CD4-positive, CD25-positive, alpha-beta regulatory T cell (primary cell): ENCODE measurements at regions not wholly inside any gene's neighbourhood (a gene's known extent, or its start where the extent isn't known, plus 50 kb on each side); places are given as distances from the start of the nearest gene placed in this dataset.

Source experiments
- ATAC-seq, 2 donors: fragments of 150-1000 bp; cut with Tn5 transposase; one replicate each; pipeline ENCODE4 v1.10.0; 2021; ENCODE audit warnings: low read depth in 2 of 2, moderate number of reproducible peaks in 2 of 2, moderate library complexity in 1 of 2
- DNase-seq, 3 donors: peaks; one replicate each; pipeline versions ENCODE4 v3.0.0 to v3.0.0-alpha.2; 2012 to 2022; ENCODE audit warnings: mixed read lengths in 1 of 3
- H3K27ac ChIP-seq: one replicate; pipeline ENCODE4 v1.7.0; 2013; ENCODE audit warnings: mild to moderate bottlenecking, low read length; ENCODE audit not compliant: insufficient read depth, poor library complexity, severe bottlenecking
- H3K27me3 ChIP-seq: one replicate; pipeline ENCODE4 v1.7.0; 2013; ENCODE audit warnings: low read length; ENCODE audit not compliant: control insufficient read depth, insufficient read depth
- H3K36me3 ChIP-seq: one replicate; pipeline ENCODE4 v1.7.0; 2013; ENCODE audit warnings: mild to moderate bottlenecking, low read length, moderate library complexity; ENCODE audit not compliant: control insufficient read depth, insufficient read depth
- H3K4me1 ChIP-seq: 2 replicates; pipeline ENCODE4 v1.7.0; 2013; ENCODE audit warnings: mild to moderate bottlenecking, low read length; ENCODE audit not compliant: insufficient read depth, control insufficient read depth, poor library complexity, severe bottlenecking
- H3K4me3 ChIP-seq: one replicate; pipeline ENCODE4 v1.7.0; 2013; ENCODE audit warnings: low read depth, mild to moderate bottlenecking, low read length, moderate library complexity
- H3K9me3 ChIP-seq, 2 experiments: 1 replicate in 1 of 2; 2 replicates in 1 of 2; pipeline ENCODE4 v1.7.0; 2013; ENCODE audit warnings: low read length in 2 of 2, mild to moderate bottlenecking in 1 of 2, moderate library complexity in 1 of 2; ENCODE audit not compliant: control insufficient read depth in 2 of 2
- H3K27ac Mint-ChIP-seq, 3 donors: one replicate each; pipeline ENCODE4 v1.8.0; 2020 to 2022; ENCODE audit warnings: mild to moderate bottlenecking in 3 of 3, mixed read lengths in 3 of 3, moderate library complexity in 2 of 3
- H3K27me3 Mint-ChIP-seq: one replicate; pipeline ENCODE4 v1.8.0; 2022; ENCODE audit warnings: mild to moderate bottlenecking, mixed read lengths
- H3K36me3 Mint-ChIP-seq: one replicate; pipeline ENCODE4 v1.8.0; 2020; ENCODE audit warnings: mixed read lengths
- H3K4me1 Mint-ChIP-seq, 4 donors: one replicate each; pipeline ENCODE4 v1.8.0; 2020 to 2022; ENCODE audit warnings: mixed read lengths in 4 of 4, mild to moderate bottlenecking in 1 of 4
- H3K4me3 Mint-ChIP-seq, 4 donors: one replicate each; pipeline ENCODE4 v1.8.0; 2020 to 2022; ENCODE audit warnings: mild to moderate bottlenecking in 4 of 4, mixed read lengths in 4 of 4, moderate library complexity in 3 of 4
- H3K9me3 Mint-ChIP-seq, 7 donors: one replicate each; pipeline ENCODE4 v1.8.0; 2020 to 2022; ENCODE audit warnings: mixed read lengths in 7 of 7, mild to moderate bottlenecking in 3 of 7, moderate library complexity in 2 of 7

- H3K27ac Mint-ChIP-seq, result no peak overlapping the region
- Histone ChIP-seq H3K4me1 (no peaks in the 10 kb centered on the region), H3K9me3 (no peaks in the 10 kb centered on the region), H3K36me3 (no peaks in the 10 kb centered on the region), H3K4me3 (no peak overlapping the region), H3K27me3 (no peaks in the 10 kb centered on the region), H3K27ac (no peak overlapping the region)
- H3K27me3 Mint-ChIP-seq, result no peaks in the 10 kb centered on the region
- no peak overlapping the region for H3K4me3 Mint-ChIP-seq
- H3K9me3 Mint-ChIP-seq, result peaks cover 0 to 12% (median 1%) of the 10 kb centered on the region in 7 donors
- no peaks in the 10 kb centered on the region for H3K4me1 Mint-ChIP-seq
- H3K36me3 Mint-ChIP-seq, result no peaks in the 10 kb centered on the region
- DNase-seq (no peak), ATAC-seq (no peak)
These were observed 310.7 kb downstream of the PLPP3 start for GRCh38 chr1:56268519-56269140.

- Mint-ChIP-seq H3K27me3 (no peaks in the 10 kb centered on the region), H3K36me3 (no peaks in the 10 kb centered on the region), H3K4me3 (no peak overlapping the region), H3K4me1 (no peaks in the 10 kb centered on the region), H3K27ac (no peak overlapping the region), H3K9me3 (peaks cover 0 to 9% (median under 1%) of the 10 kb centered on the region in 7 donors)
- DNase-seq (no peak), ATAC-seq (no peak)
- H3K27ac ChIP-seq, result no peak overlapping the region
- H3K4me3 ChIP-seq, result no peak overlapping the region
- H3K4me1 ChIP-seq, result no peaks in the 10 kb centered on the region
- H3K9me3 ChIP-seq, result no peaks in the 10 kb centered on the region
- H3K27me3 ChIP-seq, result no peaks in the 10 kb centered on the region
- H3K36me3 ChIP-seq, result no peaks in the 10 kb centered on the region
These were observed 311.8 kb downstream of the PLPP3 start for GRCh38 chr1:56267611-56268010.

- Mint-ChIP-seq H3K27ac (no peak overlapping the region), H3K9me3 (peaks cover 0 to 8% (median 0%) of the 10 kb centered on the region in 7 donors), H3K4me1 (no peaks in the 10 kb centered on the region), H3K36me3 (no peaks in the 10 kb centered on the region), H3K4me3 (no peak overlapping the region), H3K27me3 (no peaks in the 10 kb centered on the region)
- ATAC-seq (no peak), DNase-seq (no peak)
- no peak overlapping the region for H3K27ac ChIP-seq
- no peaks in the 10 kb centered on the region for H3K27me3 ChIP-seq
- no peaks in the 10 kb centered on the region for H3K9me3 ChIP-seq
- no peaks in the 10 kb centered on the region for H3K36me3 ChIP-seq
- no peak overlapping the region for H3K4me3 ChIP-seq
- H3K4me1 ChIP-seq, result no peaks in the 10 kb centered on the region
These were observed 313.0 kb downstream of the PLPP3 start for GRCh38 chr1:56266359-56266758.

- Histone ChIP-seq H3K27me3 (no peaks in the 10 kb centered on the region), H3K4me3 (no peak overlapping the region), H3K9me3 (no peaks in the 10 kb centered on the region), H3K4me1 (no peaks in the 10 kb centered on the region), H3K27ac (no peak overlapping the region), H3K36me3 (no peaks in the 10 kb centered on the region)
- no peak overlapping the region for H3K27ac Mint-ChIP-seq
- ATAC-seq (no peak), DNase-seq (no peak)
- no peak overlapping the region for H3K4me3 Mint-ChIP-seq
- no peaks in the 10 kb centered on the region for H3K27me3 Mint-ChIP-seq
- no peaks in the 10 kb centered on the region for H3K36me3 Mint-ChIP-seq
- H3K4me1 Mint-ChIP-seq, result no peaks in the 10 kb centered on the region
- H3K9me3 Mint-ChIP-seq, result peaks cover 0 to 6% (median 0%) of the 10 kb centered on the region in 7 donors
These were observed 314.1 kb downstream of the PLPP3 start for GRCh38 chr1:56265216-56265615.

- no peaks in the 10 kb centered on the region for H3K9me3 ChIP-seq
- no peak for ATAC-seq
- H3K4me3 ChIP-seq, result no peak overlapping the region
- H3K27me3 Mint-ChIP-seq, result no peaks in the 10 kb centered on the region
- H3K9me3 Mint-ChIP-seq, result peaks cover 0 to 10% (median 0%) of the 10 kb centered on the region in 7 donors
- H3K4me1 Mint-ChIP-seq, result no peaks in the 10 kb centered on the region
- H3K4me1 ChIP-seq, result no peaks in the 10 kb centered on the region
- no peaks in the 10 kb centered on the region for H3K36me3 Mint-ChIP-seq
- no peak overlapping the region for H3K27ac ChIP-seq
- no peaks in the 10 kb centered on the region for H3K27me3 ChIP-seq
- no peak overlapping the region for H3K4me3 Mint-ChIP-seq
- no peaks in the 10 kb centered on the region for H3K36me3 ChIP-seq
- no peak for DNase-seq
- H3K27ac Mint-ChIP-seq, result no peak overlapping the region
These were observed 315.5 kb downstream of the PLPP3 start for GRCh38 chr1:56263908-56264307.

GRCh38 chr1:56258371-56258770, 321.0 kb downstream of the PLPP3 start:
- ATAC-seq, result no peak
- H3K4me1 Mint-ChIP-seq, result no peaks in the 10 kb centered on the region
- H3K9me3 Mint-ChIP-seq, result peaks cover 0 to 4% (median 0%) of the 10 kb centered on the region in 7 donors
- no peaks in the 10 kb centered on the region for H3K36me3 Mint-ChIP-seq
- Histone ChIP-seq H3K27me3 (no peaks in the 10 kb centered on the region), H3K4me1 (no peaks in the 10 kb centered on the region), H3K9me3 (no peaks in the 10 kb centered on the region), H3K36me3 (no peaks in the 10 kb centered on the region), H3K4me3 (no peak overlapping the region), H3K27ac (no peak overlapping the region)
- H3K27ac Mint-ChIP-seq, result no peak overlapping the region
- H3K27me3 Mint-ChIP-seq, result peaks cover 4% of the 10 kb centered on the region
- H3K4me3 Mint-ChIP-seq, result no peak overlapping the region
- DNase-seq, result no peak

DNA sequence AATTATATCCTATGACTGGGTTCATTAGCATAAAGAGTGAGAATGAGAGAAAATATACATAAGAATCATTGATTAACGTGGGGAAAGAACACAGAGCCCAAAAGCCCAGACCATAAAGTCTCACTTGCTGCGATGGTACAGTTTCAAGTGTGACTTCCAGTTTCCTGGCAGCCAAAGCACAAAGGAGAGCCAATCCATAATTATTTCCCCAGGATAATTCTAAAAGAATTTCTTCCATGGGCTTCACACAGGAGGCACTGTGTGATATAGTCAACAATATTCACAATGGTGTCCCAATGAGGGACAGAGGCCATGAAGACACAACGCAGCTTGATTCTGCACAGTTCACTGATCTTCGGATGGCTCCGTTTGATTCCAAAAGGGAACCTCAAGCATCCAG, 321.6 kb downstream of the PLPP3 start:
- no peaks in the 10 kb centered on the region for H3K9me3 ChIP-seq
- H3K36me3 ChIP-seq, result no peaks in the 10 kb centered on the region
- Mint-ChIP-seq H3K27me3 (peaks cover 4% of the 10 kb centered on the region), H3K27ac (no peak overlapping the region), H3K36me3 (no peaks in the 10 kb centered on the region), H3K4me3 (no peak overlapping the region), H3K9me3 (peaks cover 0 to 4% (median 0%) of the 10 kb centered on the region in 7 donors), H3K4me1 (no peaks in the 10 kb centered on the region)
- H3K4me3 ChIP-seq, result no peak overlapping the region
- ATAC-seq (no peak), DNase-seq (no peak)
- no peaks in the 10 kb centered on the region for H3K27me3 ChIP-seq
- no peaks in the 10 kb centered on the region for H3K4me1 ChIP-seq
- H3K27ac ChIP-seq, result no peak overlapping the region

DNA sequence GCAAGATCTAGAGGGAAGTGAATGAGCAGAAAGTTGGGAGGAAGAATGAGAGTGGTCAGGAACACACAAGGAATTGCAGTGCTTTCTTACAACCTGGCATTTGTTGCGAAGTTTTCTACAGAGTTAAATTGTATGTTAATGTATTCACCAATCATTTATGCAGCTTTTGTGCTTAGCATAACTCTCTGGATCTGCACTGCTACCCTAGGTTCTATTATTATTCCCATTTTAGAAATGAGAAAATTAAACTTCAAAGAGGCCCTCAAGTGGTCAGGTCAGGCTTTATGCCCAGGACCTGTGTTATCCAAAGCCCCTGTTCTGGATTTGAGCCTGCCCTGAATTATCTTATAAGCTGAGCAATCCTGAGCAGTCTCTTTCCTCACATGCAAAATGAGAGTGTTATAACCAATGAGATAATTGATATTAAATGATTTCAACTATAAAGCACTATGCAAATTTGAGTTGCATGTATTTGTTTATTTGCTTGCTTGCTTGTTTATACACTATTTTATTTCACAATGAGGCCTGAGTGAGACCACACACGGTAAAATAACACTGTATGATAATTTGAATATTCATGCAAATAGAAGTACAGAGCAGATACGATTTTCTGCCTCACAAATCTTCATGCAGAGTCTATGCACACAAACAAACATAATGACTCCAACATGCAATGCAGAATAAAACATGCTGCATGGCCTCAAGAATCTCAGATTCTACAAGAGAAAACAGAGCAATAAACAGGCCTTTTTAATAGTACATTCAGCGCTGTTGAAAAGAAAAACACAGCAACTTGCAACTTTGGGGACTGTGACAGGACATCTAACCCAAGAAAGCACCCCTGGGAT, 323.0 kb downstream of the PLPP3 start:
- Mint-ChIP-seq H3K36me3 (no peaks in the 10 kb centered on the region), H3K4me1 (no peaks in the 10 kb centered on the region), H3K27me3 (peaks cover 4% of the 10 kb centered on the region), H3K4me3 (peak overlapping the region in 1 of 4 donors; percentile 80), H3K9me3 (peaks cover 0 to 4% (median 0%) of the 10 kb centered on the region in 7 donors), H3K27ac (no peak overlapping the region)
- DNase-seq (no peak), ATAC-seq (no peak)
- no peak overlapping the region for H3K4me3 ChIP-seq
- no peaks in the 10 kb centered on the region for H3K9me3 ChIP-seq
- no peaks in the 10 kb centered on the region for H3K4me1 ChIP-seq
- H3K27me3 ChIP-seq, result no peaks in the 10 kb centered on the region
- H3K36me3 ChIP-seq, result no peaks in the 10 kb centered on the region
- no peak overlapping the region for H3K27ac ChIP-seq
